Omental fat pad (tissue), 3 donors: ENCODE measurements at regions not wholly inside any gene's neighbourhood (a gene's known extent, or its start where the extent isn't known, plus 50 kb on each side); places are given as distances from the start of the nearest gene placed in this dataset.

ENCODE experiments used
- ATAC-seq: fragments of 150-250 bp; one replicate; pipeline ENCODE4 v1.9.1; 2016; ENCODE audit warnings: mild to moderate bottlenecking, moderate library complexity; ENCODE audit not compliant: low FRiP score
- DNase-seq: peaks from one replicate; pipeline ENCODE4 v3.0.0-alpha.2; 2019; ENCODE audit warnings: low spot score
- CTCF ChIP-seq, 3 donors: fragments of 450-650 bp; IDR thresholded peaks; one replicate each; pipeline ENCODE4 v1.5.1; 2016 to 2017; ENCODE audit warnings: antibody characterized with exemption in 3 of 3, mild to moderate bottlenecking in 3 of 3, moderate library complexity in 2 of 3

DNA sequence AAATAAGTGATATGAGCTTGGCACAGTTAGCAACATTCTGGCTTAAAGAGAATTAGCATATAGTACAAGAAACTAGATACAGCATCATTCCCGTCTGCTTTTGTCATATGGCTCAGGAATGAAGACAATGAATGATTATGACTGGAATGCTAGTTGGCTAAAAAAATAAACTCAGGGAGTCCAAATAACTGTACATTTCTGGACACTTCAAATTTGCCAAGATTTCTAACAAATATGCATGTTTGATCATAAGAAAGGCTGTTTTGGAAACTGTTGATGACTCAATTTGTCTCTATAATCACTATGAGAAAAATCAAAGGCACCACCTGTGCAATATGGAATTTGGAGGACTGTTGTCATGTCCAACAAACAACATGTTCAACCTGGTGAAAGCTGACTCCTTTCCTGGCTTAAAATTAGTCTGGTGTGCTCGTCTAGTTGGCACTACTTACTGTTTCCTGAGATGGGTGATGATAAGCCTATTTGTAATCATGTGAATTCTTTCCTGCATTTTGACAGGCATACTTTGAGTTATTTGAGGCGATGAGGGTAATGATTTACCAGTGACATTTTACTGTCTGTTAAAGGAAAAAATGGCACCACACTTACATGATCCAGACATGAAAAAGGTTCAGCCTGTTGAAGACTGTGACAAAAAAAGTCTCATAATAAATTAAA, 133.9 kb upstream of the CDH20 start:
- no peak for TF ChIP-seq CTCF (IDR thresholded peaks at IDR 0.05)
- ATAC-seq (no peak), DNase-seq (no peak)

DNA sequence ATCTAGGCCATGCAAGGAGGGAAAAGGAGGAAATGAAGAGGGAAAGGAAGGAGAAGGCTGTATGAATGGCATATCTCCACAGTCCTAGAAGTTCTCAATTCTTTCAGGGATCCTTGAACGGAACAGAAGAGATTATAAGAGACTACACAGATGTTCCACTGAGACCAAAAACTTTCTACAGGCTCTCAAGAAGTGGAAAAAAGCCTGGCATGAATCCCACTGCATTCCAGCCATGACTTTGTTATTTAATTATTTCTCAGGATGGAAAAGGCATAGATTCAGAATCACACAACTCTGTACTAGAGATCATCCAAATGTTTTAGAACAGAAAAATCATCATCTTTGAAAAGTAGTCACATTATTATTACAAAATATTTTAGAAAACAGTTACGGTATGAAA, 131.7 kb upstream of the CDH20 start:
- ATAC-seq = no peak
- DNase-seq = no peak
- TF ChIP-seq CTCF (IDR thresholded peaks at IDR 0.05) = no peak

DNA sequence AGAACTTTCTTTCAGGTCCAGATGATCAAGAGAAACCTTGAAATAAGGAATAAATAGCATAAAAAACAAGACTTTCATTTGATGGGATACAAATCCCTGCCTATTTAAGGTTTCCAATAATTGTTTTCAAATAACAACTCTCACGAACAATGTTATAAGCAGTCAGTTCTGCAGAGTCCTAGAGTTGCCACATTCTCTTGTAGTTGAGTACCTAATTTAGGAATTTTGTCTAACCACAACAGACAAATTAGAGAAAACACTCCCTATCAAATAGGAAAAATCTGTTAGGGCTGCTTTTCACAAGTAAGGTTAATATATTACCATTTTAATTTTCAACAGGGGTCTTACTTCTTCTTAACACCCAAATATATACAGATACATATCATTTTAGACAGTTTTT, 130.1 kb upstream of the CDH20 start:
- DNase-seq (no peak), ATAC-seq (no peak)
- no peak for TF ChIP-seq CTCF (IDR thresholded peaks at IDR 0.05)

DNA sequence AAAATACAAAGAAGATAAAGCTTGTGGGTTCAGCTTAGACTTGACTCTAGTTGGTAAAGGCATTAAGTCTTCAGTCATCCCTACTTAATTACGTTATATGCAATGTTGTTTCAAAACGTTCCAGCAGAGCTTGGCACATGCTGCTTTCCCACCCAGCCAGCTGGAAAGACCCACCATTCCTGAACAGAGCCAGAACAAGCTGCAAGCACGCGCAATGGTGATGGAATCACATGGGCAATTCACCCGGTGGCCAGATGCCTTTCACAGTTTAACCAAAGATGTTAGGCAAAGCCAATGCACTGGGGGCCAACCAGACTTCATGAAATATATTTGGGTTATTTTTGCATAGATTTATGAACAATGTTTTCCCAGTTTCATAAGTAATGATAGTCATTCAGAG, 123.4 kb upstream of the CDH20 start:
- DNase-seq = no peak
- TF ChIP-seq CTCF (IDR thresholded peaks at IDR 0.05) = no peak
- no peak for ATAC-seq

DNA sequence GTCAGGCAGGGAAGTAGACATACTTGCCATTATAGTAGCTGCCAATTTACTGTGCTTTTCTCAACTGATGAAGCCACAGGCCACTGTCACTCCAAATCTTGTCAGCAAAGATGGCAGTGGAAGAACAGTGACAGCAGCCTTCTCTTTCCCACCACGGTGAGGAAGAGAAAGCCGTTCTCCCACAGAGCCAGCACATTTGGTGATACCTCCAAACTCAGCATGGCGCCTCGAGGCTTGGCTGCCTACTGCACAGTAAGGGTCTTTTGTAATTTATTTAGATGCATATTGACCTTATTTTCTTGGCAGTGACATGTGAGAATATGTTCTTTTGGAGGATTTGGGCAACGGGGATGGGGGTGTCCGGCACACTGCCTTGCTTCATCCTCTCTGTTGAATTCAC, 117.2 kb upstream of the CDH20 start:
- DNase-seq (no peak), ATAC-seq (no peak)
- no peak for TF ChIP-seq CTCF (IDR thresholded peaks at IDR 0.05)

DNA sequence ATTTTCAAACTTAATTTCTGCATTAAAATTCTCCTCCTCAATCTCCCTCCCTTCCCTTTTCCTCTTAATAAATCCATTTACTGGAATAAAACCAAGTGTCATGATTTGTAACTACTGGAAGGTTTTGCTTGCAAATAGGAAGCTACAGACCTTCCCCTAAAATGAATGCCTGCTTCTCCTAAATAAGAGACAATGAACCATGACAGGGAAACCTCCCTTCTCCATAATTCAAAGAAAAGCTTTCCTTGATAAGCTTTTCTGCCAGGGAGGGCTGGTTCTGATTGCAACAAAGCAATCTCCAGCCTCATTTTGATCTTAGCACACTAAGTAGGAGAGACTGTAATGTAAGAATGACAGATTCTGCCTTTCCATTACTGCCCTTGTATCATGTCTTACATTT, 111.0 kb upstream of the CDH20 start:
- DNase-seq = no peak
- no peak for ATAC-seq
- no peak for TF ChIP-seq CTCF (IDR thresholded peaks at IDR 0.05)

- ATAC-seq (no peak), DNase-seq (no peak)
- no peak for TF ChIP-seq CTCF (IDR thresholded peaks at IDR 0.05)
These were observed 107.9 kb upstream of the CDH20 start for GRCh38 chr18:61225336-61225735.
